WTC11 (cell line): ENCODE measurements at regions not wholly inside any gene's neighbourhood (a gene's known extent, or its start where the extent isn't known, plus 50 kb on each side); places are given as distances from the start of the nearest gene placed in this dataset.

Experiments used
- ATAC-seq: fragments of 200-7000 bp; cut with Tn5 transposase; 2 replicates; pipeline ENCODE4 v1.10.0; 2021; ENCODE audit warnings: mild to moderate bottlenecking, moderate library complexity
- CTCF ChIA-PET: fragments of 300-600 bp; sonication (Branson Sonifier 250); formaldehyde crosslinking; loops from one replicate; lab custom pipeline; 2021; ENCODE audit warnings: antibody characterized with exemption; lab: Charles Lee
- POLR2A ChIA-PET: fragments of 350-600 bp; sonication (Branson Sonifier 250); formaldehyde crosslinking; loops from one replicate; lab custom pipeline; 2021; ENCODE audit warnings: antibody characterized with exemption; lab: Charles Lee
- DNase-seq: peaks from one replicate; pipeline ENCODE4 v3.0.0; 2021; ENCODE audit warnings: low spot score
- H3K27ac Mint-ChIP-seq: 2 replicates; pipeline ENCODE4 v1.8.0; 2021; ENCODE audit warnings: mixed read lengths
- H3K27me3 Mint-ChIP-seq: 2 replicates; pipeline ENCODE4 v1.8.0; 2021; ENCODE audit warnings: low read depth, mild to moderate bottlenecking, moderate library complexity, mixed read lengths
- H3K36me3 Mint-ChIP-seq: 2 replicates; pipeline ENCODE4 v1.8.0; 2021; ENCODE audit warnings: mixed read lengths
- H3K4me1 Mint-ChIP-seq: 2 replicates; pipeline ENCODE4 v1.8.0; 2022; ENCODE audit warnings: mixed read lengths
- H3K4me3 Mint-ChIP-seq: 2 replicates; pipeline ENCODE4 v1.8.0; 2021; ENCODE audit warnings: mild to moderate bottlenecking, moderate library complexity, mixed read lengths
- H3K9me3 Mint-ChIP-seq: 2 replicates; pipeline ENCODE4 v1.8.0; 2021; ENCODE audit warnings: mixed read lengths
- AR ChIP-seq: fragments of 250-450 bp; sonication (Bioruptor Pico); IDR thresholded peaks from 2 replicates; pipeline ENCODE4 v1.9.0; 2021; ENCODE audit warnings: mild to moderate bottlenecking
- E2F5 ChIP-seq: sonication (generic); formaldehyde crosslinking; IDR thresholded peaks from 2 replicates; pipeline ENCODE4 v1.8.1; 2022; ENCODE audit warnings: mild to moderate bottlenecking, moderate library complexity, missing genetic modification reagents
- ETV6 ChIP-seq: sonication (generic); formaldehyde crosslinking; IDR thresholded peaks from 2 replicates; pipeline ENCODE4 v1.8.1; 2022; ENCODE audit warnings: mild to moderate bottlenecking, missing genetic modification reagents
- GABPB1 ChIP-seq: sonication (generic); formaldehyde crosslinking; IDR thresholded peaks from 2 replicates; pipeline ENCODE4 v1.8.1; 2023; ENCODE audit warnings: mild to moderate bottlenecking, missing genetic modification reagents
- JAZF1 ChIP-seq: fragments of 250-450 bp; sonication (Bioruptor Pico); IDR thresholded peaks from 2 replicates; pipeline ENCODE4 v1.9.0; 2021; ENCODE audit warnings: moderate library complexity, mild to moderate bottlenecking, inconsistent platforms
- NFATC4 ChIP-seq: fragments of 250-450 bp; sonication (Bioruptor Pico); IDR thresholded peaks from 2 replicates; pipeline ENCODE4 v1.9.0; 2021; ENCODE audit warnings: mild to moderate bottlenecking
- NFYB ChIP-seq: sonication (generic); formaldehyde crosslinking; conservative IDR thresholded peaks from 2 replicates; pipeline ENCODE4 v1.8.0; 2022; ENCODE audit warnings: low read depth, missing genetic modification reagents
- NR2C2 ChIP-seq: sonication (generic); formaldehyde crosslinking; IDR thresholded peaks from 2 replicates; pipeline ENCODE4 v1.8.0; 2022; ENCODE audit warnings: mild to moderate bottlenecking, missing genetic modification reagents
- NR3C1 ChIP-seq: sonication (generic); formaldehyde crosslinking; conservative IDR thresholded peaks from 2 replicates; pipeline ENCODE4 v1.8.1; 2023; ENCODE audit warnings: low read depth, mild to moderate bottlenecking, missing genetic modification reagents
- OVOL2 ChIP-seq: fragments of 250-450 bp; sonication (Bioruptor Pico); IDR thresholded peaks from 2 replicates; pipeline ENCODE4 v1.9.0; 2021; ENCODE audit warnings: mild to moderate bottlenecking, borderline replicate concordance
- SMAD4 ChIP-seq: sonication (generic); formaldehyde crosslinking; IDR thresholded peaks from 2 replicates; pipeline ENCODE4 v1.8.0; 2022; ENCODE audit warnings: mild to moderate bottlenecking, missing genetic modification reagents
- STAT6 ChIP-seq: sonication (generic); formaldehyde crosslinking; conservative IDR thresholded peaks from 2 replicates; pipeline ENCODE4 v1.8.1; 2023; ENCODE audit warnings: mild to moderate bottlenecking, low read depth, missing genetic modification reagents, moderate library complexity
- ZNF219 ChIP-seq: sonication (generic); formaldehyde crosslinking; IDR thresholded peaks from 2 replicates; pipeline ENCODE4 v1.8.0; 2023; ENCODE audit warnings: missing genetic modification reagents, mild to moderate bottlenecking, borderline replicate concordance
- ZNF263 ChIP-seq: sonication (generic); formaldehyde crosslinking; IDR thresholded peaks from 2 replicates; pipeline ENCODE4 v1.8.1; 2022; ENCODE audit warnings: low read depth, mild to moderate bottlenecking, moderate library complexity, missing genetic modification reagents
- ZNF425 ChIP-seq: fragments of 250-450 bp; sonication (Bioruptor Pico); conservative IDR thresholded peaks from 2 replicates; pipeline ENCODE4 v1.9.0; 2021; ENCODE audit warnings: mild to moderate bottlenecking
- ZSCAN18 ChIP-seq: fragments of 250-450 bp; sonication (Bioruptor Pico); IDR thresholded peaks from 2 replicates; pipeline ENCODE4 v2.1.2; 2022; ENCODE audit warnings: mild to moderate bottlenecking, moderate library complexity

- Mint-ChIP-seq H3K4me3 (no peak overlapping the region), H3K27me3 (no peaks in the 10 kb centered on the region), H3K9me3 (peaks cover 3% of the 10 kb centered on the region; the same call in 1 of the 2 replicates), H3K27ac (no peak overlapping the region), H3K36me3 (no peaks in the 10 kb centered on the region), H3K4me1 (no peaks in the 10 kb centered on the region)
- TF ChIP-seq NFYB (CRISPR knock-in tag) (no peak), GABPB1 (CRISPR knock-in tag) (no peak), ETV6 (CRISPR knock-in tag) (no peak), STAT6 (no peak), ZNF219 (CRISPR knock-in tag) (no peak), ZNF263 (CRISPR knock-in tag) (no peak), NR2C2 (CRISPR knock-in tag) (no peak), SMAD4 (no peak), ZNF425 (CRISPR knock-in tag) (no peak), JAZF1 (CRISPR knock-in tag) (no peak), ZSCAN18 (CRISPR knock-in tag) (no peak), E2F5 (CRISPR knock-in tag) (no peak), AR (CRISPR knock-in tag) (no peak)
- ATAC-seq (no peak), DNase-seq (no peak)
- ChIA-PET CTCF (no interaction called here), POLR2A (no interaction called here)
These were observed 730.3 kb downstream of the TRIML1 start for GRCh38 chr4:188869581-188869980.

- no peak overlapping the region for H3K4me3 Mint-ChIP-seq
- H3K4me1 Mint-ChIP-seq = no peaks in the 10 kb centered on the region
- H3K27ac Mint-ChIP-seq = no peak overlapping the region
- H3K27me3 Mint-ChIP-seq = no peaks in the 10 kb centered on the region
- POLR2A ChIA-PET = no interaction called here
- peaks cover 3% of the 10 kb centered on the region for H3K9me3 Mint-ChIP-seq
- no peaks in the 10 kb centered on the region for H3K36me3 Mint-ChIP-seq
- DNase-seq (no peak), ATAC-seq (no peak)
- TF ChIP-seq NFATC4 (CRISPR knock-in tag) (no peak), OVOL2 (CRISPR knock-in tag) (no peak), ETV6 (CRISPR knock-in tag) (no peak), NR3C1 (CRISPR knock-in tag) (no peak), NFYB (CRISPR knock-in tag) (no peak)
- TF ChIP-seq, all 79 proteins: peak for 0
- CTCF ChIA-PET = no interaction called here
These were observed 733.6 kb downstream of the TRIML1 start for GRCh38 chr4:188872809-188873208.
